Activated naive CD4-positive, alpha-beta T cell treated with anti-CD3 and anti-CD28 coated beads, Interleukin-2, amount 50 U/mL, for 24 hours (primary cell): ENCODE measurements at regions not wholly inside any gene's neighbourhood (a gene's known extent, or its start where the extent isn't known, plus 50 kb on each side); places are given as distances from the start of the nearest gene placed in this dataset.

Source experiments
- H3K27ac Mint-ChIP-seq: one replicate; pipeline ENCODE4 v1.8.0; 2021; ENCODE audit warnings: mild to moderate bottlenecking, mixed read lengths
- H3K27me3 Mint-ChIP-seq: one replicate; pipeline ENCODE4 v1.8.0; 2021; ENCODE audit warnings: mixed read lengths
- H3K36me3 Mint-ChIP-seq: one replicate; pipeline ENCODE4 v1.8.0; 2021; ENCODE audit warnings: mixed read lengths
- H3K4me1 Mint-ChIP-seq: one replicate; pipeline ENCODE4 v1.8.0; 2021; ENCODE audit warnings: mixed read lengths
- H3K4me3 Mint-ChIP-seq: one replicate; pipeline ENCODE4 v1.8.0; 2021; ENCODE audit warnings: mild to moderate bottlenecking, mixed read lengths
- H3K9me3 Mint-ChIP-seq: one replicate; pipeline ENCODE4 v1.8.0; 2021; ENCODE audit warnings: mixed read lengths

- H3K9me3 Mint-ChIP-seq, result no peaks in the 10 kb centered on the region
- no peak overlapping the region for H3K4me3 Mint-ChIP-seq
- no peaks in the 10 kb centered on the region for H3K36me3 Mint-ChIP-seq
- peaks cover 15% of the 10 kb centered on the region for H3K4me1 Mint-ChIP-seq
- no peak overlapping the region for H3K27ac Mint-ChIP-seq
- no peaks in the 10 kb centered on the region for H3K27me3 Mint-ChIP-seq
Measured at GRCh38 chr1:244917073-244917670, 52.8 kb upstream of the HNRNPU start.

GRCh38 chr1:244915736-244916135 is 51.4 kb upstream of the HNRNPU start:
- H3K4me1 Mint-ChIP-seq, result peaks cover 15% of the 10 kb centered on the region
- no peaks in the 10 kb centered on the region for H3K9me3 Mint-ChIP-seq
- no peaks in the 10 kb centered on the region for H3K36me3 Mint-ChIP-seq
- no peaks in the 10 kb centered on the region for H3K27me3 Mint-ChIP-seq
- H3K4me3 Mint-ChIP-seq, result no peak overlapping the region
- no peak overlapping the region for H3K27ac Mint-ChIP-seq

- Mint-ChIP-seq H3K27ac (peak overlapping the region; percentile 12), H3K9me3 (no peaks in the 10 kb centered on the region), H3K27me3 (no peaks in the 10 kb centered on the region), H3K4me3 (no peak overlapping the region), H3K36me3 (no peaks in the 10 kb centered on the region), H3K4me1 (peaks cover 13% of the 10 kb centered on the region)
Measured at GRCh38 chr1:244914761-244915160, 50.4 kb upstream of the HNRNPU start.
